ENCODE measurements at regions not wholly inside any gene's neighbourhood (a gene's known extent, or its start where the extent isn't known, plus 50 kb on each side); places are given as distances from the start of the nearest gene placed in this dataset.
"Not testable (repeated sequence)": the region's sequence is repeated elsewhere in the genome, so short reads cannot be mapped to it uniquely, and the experiment has no call there.

GRCh38 chr20:43385914-43386313 lies 71.8 kb upstream of the SRSF6 start:
- intact Hi-C loops (cut with micrococcal nuclease): no loop called here
- ATAC-seq (ENCODE audit: low read depth) (no peak), DNase-seq (no peak)
- Mint-ChIP-seq H3K4me1 (no peaks in the 10 kb centered on the region), H3K9me3 (peaks cover 7% of the 10 kb centered on the region), H3K27me3 (peaks cover 23% of the 10 kb centered on the region), H3K27ac (no peak overlapping the region), H3K36me3 (ENCODE audit: low read depth) (no peaks in the 10 kb centered on the region), H3K4me3 (no peak overlapping the region)
- ChIA-PET POLR2A (interaction anchor here (0.6 kb wide), 1 partner anchor 72 kb away, joined by 5 read pairs; no protein-coding TSS in a partner anchor), CTCF (no interaction called here)
- no peak for TF ChIP-seq CTCF (IDR thresholded peaks at IDR 0.05)

GRCh38 chr20:43384101-43384940 lies 73.4 kb upstream of the SRSF6 start:
- DNase-seq (no peak), ATAC-seq (ENCODE audit: low read depth) (no peak)
- intact Hi-C loops (cut with micrococcal nuclease): no loop called here
- ChIA-PET POLR2A (no interaction called here), CTCF (no interaction called here)
- Mint-ChIP-seq H3K36me3 (ENCODE audit: low read depth) (no peaks in the 10 kb centered on the region), H3K4me1 (no peaks in the 10 kb centered on the region), H3K4me3 (no peak overlapping the region), H3K9me3 (peaks cover 7% of the 10 kb centered on the region), H3K27ac (no peak overlapping the region), H3K27me3 (peaks cover 18% of the 10 kb centered on the region)
- TF ChIP-seq CTCF (IDR thresholded peaks at IDR 0.05): no peak

GRCh38 chr20:43383026-43383795 lies 74.5 kb upstream of the SRSF6 start:
- no peak for DNase-seq
- no peak overlapping the region for H3K27ac Mint-ChIP-seq
- POLR2A ChIA-PET: no interaction called here
- no peak for TF ChIP-seq CTCF (IDR thresholded peaks at IDR 0.05)
- no peak for ATAC-seq (ENCODE audit: low read depth)
- intact Hi-C loops (cut with micrococcal nuclease): no loop called here
- H3K27me3 Mint-ChIP-seq: peaks cover 21% of the 10 kb centered on the region
- CTCF ChIA-PET: no interaction called here
- H3K4me1 Mint-ChIP-seq: no peaks in the 10 kb centered on the region
- no peak overlapping the region for H3K4me3 Mint-ChIP-seq
- H3K9me3 Mint-ChIP-seq: peaks cover 7% of the 10 kb centered on the region
- no peaks in the 10 kb centered on the region for H3K36me3 Mint-ChIP-seq (ENCODE audit: low read depth)

- peaks cover 25% of the 10 kb centered on the region for H3K27me3 Mint-ChIP-seq
- H3K27ac Mint-ChIP-seq; ATAC-seq (ENCODE audit: low read depth); H3K36me3 Mint-ChIP-seq (ENCODE audit: low read depth); POLR2A ChIA-PET; CTCF ChIA-PET; intact Hi-C loops (cut with micrococcal nuclease); H3K4me1 Mint-ChIP-seq; DNase-seq; H3K4me3 Mint-ChIP-seq: not testable (repeated sequence)
- H3K9me3 Mint-ChIP-seq: peaks cover 10% of the 10 kb centered on the region
Observed at GRCh38 chr20:43382135-43382534, 75.6 kb upstream of the SRSF6 start.

- H3K36me3 Mint-ChIP-seq (ENCODE audit: low read depth); intact Hi-C loops (cut with micrococcal nuclease): not testable (repeated sequence)
Observed at GRCh38 chr20:43381533-43381932, 76.2 kb upstream of the SRSF6 start.

GRCh38 chr20:43379239-43379917 lies 78.3 kb upstream of the SRSF6 start:
- no peak for TF ChIP-seq CTCF (IDR thresholded peaks at IDR 0.05)
- no peaks in the 10 kb centered on the region for H3K4me1 Mint-ChIP-seq
- H3K27ac Mint-ChIP-seq: no peak overlapping the region
- peaks cover 27% of the 10 kb centered on the region for H3K27me3 Mint-ChIP-seq
- no peak for DNase-seq
- H3K36me3 Mint-ChIP-seq (ENCODE audit: low read depth): no peaks in the 10 kb centered on the region
- ATAC-seq (ENCODE audit: low read depth): no peak
- intact Hi-C loops (cut with micrococcal nuclease): no loop called here
- ChIA-PET CTCF (no interaction called here), POLR2A (no interaction called here)
- peaks cover 3% of the 10 kb centered on the region for H3K9me3 Mint-ChIP-seq
- no peak overlapping the region for H3K4me3 Mint-ChIP-seq

More at GRCh38 chr20:43381533-43381932, 76.2 kb upstream of the SRSF6 start:
- peaks cover 25% of the 10 kb centered on the region for H3K27me3 Mint-ChIP-seq
- H3K4me3 Mint-ChIP-seq; DNase-seq; H3K27ac Mint-ChIP-seq; CTCF ChIA-PET; POLR2A ChIA-PET; H3K4me1 Mint-ChIP-seq; H3K9me3 Mint-ChIP-seq; ATAC-seq (ENCODE audit: low read depth): not testable (repeated sequence)
